HL-60 (cell line): ENCODE measurements at regions not wholly inside any gene's neighbourhood (a gene's known extent, or its start where the extent isn't known, plus 50 kb on each side); places are given as distances from the start of the nearest gene placed in this dataset.

ENCODE experiments used
- DNase-seq, 2 experiments: peaks; one replicate each; pipeline ENCODE4 v3.0.0-alpha.2; 2010 to 2020; ENCODE audit warnings: low read depth in 1 of 2, low spot score in 1 of 2
- H3K27ac ChIP-seq: fragments of 250-450 bp; sonication (Bioruptor Pico); replicated peaks from 2 replicates; pipeline ENCODE4 v1.5.1; 2020; ENCODE audit warnings: mild to moderate bottlenecking, moderate library complexity
- H3K27me3 ChIP-seq: fragments of 250-450 bp; sonication (Bioruptor Pico); 2 replicates; pipeline ENCODE4 v1.5.1; 2021; ENCODE audit warnings: mild to moderate bottlenecking, moderate library complexity; ENCODE audit not compliant: insufficient read depth, poor library complexity, severe bottlenecking
- H3K4me3 ChIP-seq: replicated peaks from 2 replicates; pipeline ENCODE4 v1.5.1; 2011; ENCODE audit warnings: mild to moderate bottlenecking, control low read depth, low read length; ENCODE audit not compliant: insufficient read depth
- GABPA ChIP-seq: IDR thresholded peaks from 2 replicates; pipeline ENCODE4 v1.6.1; 2012; ENCODE audit warnings: low read depth
- POLR2AphosphoS5 ChIP-seq: IDR thresholded peaks from 2 replicates; pipeline ENCODE4 v1.6.1; 2012; ENCODE audit warnings: low read depth
- SPI1 ChIP-seq: IDR thresholded peaks from 2 replicates; pipeline ENCODE4 v1.6.1; 2012; ENCODE audit warnings: low read depth, mild to moderate bottlenecking, borderline replicate concordance
- TF ChIP-seq, protein P1 (sequence below): IDR thresholded peaks from one replicate; pipeline ENCODE4 v1.5.1; 2011; ENCODE audit warnings: low read length, control low read depth, inconsistent platforms; ENCODE audit not compliant: insufficient read depth
- TF ChIP-seq, protein P2 (sequence below): IDR thresholded peaks from 2 replicates; pipeline ENCODE4 v1.6.1; 2012; ENCODE audit warnings: low read depth; ENCODE audit not compliant: insufficient replicate concordance

DNA sequence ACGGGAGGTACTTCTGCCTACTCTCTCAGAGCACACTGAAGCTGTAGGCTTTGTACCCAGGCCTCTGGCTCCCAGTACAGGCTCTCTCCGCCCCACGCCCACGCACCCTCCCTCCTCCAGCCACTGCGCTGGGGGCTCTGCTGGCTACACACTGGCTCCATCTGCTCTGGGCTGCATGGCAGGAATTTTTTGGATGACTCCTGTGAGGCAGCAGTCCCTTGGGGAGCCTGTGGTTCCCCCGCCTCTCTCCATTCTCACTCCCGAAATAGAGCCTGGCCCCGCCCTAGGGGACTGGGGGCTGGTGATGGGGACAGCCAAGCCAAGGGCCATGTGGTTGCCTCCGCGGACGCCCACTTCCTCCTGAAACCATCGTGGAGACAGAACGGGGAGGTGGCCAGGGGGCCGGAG is 58.1 kb upstream of the ADRA2C start:
- Histone ChIP-seq H3K4me3 (no peak overlapping the region), H3K27ac (no peak overlapping the region), H3K27me3 (peaks cover 3% of the 10 kb centered on the region)
- DNase-seq = peak in 1 of 2 experiments; percentile 24
- TF ChIP-seq SPI1 (no peak), GABPA (no peak), POLR2AphosphoS5 (no peak)
- TF ChIP-seq, protein P1, sequence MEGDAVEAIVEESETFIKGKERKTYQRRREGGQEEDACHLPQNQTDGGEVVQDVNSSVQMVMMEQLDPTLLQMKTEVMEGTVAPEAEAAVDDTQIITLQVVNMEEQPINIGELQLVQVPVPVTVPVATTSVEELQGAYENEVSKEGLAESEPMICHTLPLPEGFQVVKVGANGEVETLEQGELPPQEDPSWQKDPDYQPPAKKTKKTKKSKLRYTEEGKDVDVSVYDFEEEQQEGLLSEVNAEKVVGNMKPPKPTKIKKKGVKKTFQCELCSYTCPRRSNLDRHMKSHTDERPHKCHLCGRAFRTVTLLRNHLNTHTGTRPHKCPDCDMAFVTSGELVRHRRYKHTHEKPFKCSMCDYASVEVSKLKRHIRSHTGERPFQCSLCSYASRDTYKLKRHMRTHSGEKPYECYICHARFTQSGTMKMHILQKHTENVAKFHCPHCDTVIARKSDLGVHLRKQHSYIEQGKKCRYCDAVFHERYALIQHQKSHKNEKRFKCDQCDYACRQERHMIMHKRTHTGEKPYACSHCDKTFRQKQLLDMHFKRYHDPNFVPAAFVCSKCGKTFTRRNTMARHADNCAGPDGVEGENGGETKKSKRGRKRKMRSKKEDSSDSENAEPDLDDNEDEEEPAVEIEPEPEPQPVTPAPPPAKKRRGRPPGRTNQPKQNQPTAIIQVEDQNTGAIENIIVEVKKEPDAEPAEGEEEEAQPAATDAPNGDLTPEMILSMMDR = no peak
- TF ChIP-seq, protein P2, sequence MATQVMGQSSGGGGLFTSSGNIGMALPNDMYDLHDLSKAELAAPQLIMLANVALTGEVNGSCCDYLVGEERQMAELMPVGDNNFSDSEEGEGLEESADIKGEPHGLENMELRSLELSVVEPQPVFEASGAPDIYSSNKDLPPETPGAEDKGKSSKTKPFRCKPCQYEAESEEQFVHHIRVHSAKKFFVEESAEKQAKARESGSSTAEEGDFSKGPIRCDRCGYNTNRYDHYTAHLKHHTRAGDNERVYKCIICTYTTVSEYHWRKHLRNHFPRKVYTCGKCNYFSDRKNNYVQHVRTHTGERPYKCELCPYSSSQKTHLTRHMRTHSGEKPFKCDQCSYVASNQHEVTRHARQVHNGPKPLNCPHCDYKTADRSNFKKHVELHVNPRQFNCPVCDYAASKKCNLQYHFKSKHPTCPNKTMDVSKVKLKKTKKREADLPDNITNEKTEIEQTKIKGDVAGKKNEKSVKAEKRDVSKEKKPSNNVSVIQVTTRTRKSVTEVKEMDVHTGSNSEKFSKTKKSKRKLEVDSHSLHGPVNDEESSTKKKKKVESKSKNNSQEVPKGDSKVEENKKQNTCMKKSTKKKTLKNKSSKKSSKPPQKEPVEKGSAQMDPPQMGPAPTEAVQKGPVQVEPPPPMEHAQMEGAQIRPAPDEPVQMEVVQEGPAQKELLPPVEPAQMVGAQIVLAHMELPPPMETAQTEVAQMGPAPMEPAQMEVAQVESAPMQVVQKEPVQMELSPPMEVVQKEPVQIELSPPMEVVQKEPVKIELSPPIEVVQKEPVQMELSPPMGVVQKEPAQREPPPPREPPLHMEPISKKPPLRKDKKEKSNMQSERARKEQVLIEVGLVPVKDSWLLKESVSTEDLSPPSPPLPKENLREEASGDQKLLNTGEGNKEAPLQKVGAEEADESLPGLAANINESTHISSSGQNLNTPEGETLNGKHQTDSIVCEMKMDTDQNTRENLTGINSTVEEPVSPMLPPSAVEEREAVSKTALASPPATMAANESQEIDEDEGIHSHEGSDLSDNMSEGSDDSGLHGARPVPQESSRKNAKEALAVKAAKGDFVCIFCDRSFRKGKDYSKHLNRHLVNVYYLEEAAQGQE = no peak

DNA sequence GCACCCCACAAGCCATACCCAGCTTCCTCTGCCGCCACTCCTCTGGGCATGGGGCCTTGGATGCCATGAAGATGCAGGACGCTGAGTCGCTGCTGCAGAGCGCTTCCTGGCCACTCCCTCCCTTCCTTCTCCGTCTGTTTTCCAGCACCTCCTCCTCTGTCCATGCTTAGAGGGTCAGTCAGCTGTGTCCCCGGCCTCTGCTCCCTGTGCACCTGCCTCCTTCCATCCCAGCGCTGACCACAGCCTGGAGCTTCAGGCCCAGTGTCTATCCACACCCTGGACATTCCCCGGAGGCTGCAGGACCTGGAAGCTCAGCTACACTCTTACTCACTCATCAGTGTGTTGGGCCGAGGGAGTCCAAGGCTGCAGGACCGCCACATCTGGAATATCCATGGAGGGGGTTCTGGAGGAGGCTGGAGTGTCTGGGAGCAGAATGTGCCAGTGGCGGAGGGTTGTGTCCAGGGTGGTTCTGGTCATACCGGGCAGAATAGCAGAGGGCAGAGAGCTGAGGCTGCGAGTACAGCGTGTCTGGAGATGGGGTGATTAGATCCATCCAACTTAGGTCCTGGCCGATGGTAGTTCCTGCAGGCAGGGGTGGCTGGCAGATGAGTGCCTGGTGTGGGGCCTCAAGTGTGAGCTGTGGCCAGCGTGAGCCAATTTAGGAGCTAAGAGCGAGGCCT is 58.6 kb upstream of the ADRA2C start:
- no peak for DNase-seq
- Histone ChIP-seq H3K27ac (no peak overlapping the region), H3K4me3 (no peak overlapping the region)

DNA sequence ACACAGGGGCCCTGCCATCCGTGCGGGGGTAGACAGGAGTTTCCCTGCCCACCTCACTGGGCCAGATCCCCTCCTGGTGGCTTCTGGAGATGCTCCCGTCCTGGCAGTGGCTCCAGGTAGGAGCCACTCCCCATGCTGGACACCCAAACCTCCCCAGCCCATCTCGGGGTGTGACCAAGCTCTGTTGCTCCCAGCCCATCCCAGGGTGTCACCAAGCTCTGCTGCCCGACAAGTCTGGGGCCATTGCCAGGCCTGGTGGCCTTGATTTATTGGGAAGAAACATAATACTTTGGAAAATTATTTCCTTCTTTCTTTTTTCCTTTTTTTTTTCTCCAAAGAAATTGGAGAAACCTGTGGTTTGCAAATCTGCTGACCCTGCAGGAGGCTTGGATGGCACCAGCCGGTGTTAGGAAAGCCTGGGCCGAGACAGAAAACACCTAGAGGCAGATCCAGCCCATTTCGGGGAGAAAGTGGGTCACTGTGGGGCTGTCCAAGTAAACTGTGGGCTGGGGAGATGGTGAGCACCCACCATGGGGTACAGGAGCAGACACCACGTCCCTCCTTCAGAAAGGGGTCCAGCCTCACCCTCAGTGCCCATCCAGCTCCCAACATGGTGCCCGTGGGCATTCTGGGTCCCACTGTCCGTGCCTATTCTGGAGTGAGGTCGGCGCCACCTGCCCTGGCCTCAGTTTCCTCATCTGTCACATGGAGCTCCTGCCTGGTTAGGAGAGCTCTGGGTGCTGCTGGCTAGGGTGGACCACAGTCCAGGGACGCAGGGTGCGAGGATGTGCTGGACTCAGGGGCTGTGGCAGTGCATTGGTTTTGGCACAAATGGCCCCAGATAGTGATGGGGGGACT is 59.4 kb upstream of the ADRA2C start:
- Histone ChIP-seq H3K4me3 (no peak overlapping the region), H3K27me3 (peaks cover 3% of the 10 kb centered on the region), H3K27ac (no peak overlapping the region)
- TF ChIP-seq POLR2AphosphoS5 = no peak
- DNase-seq = no peak

More for the DNA sequence above, 58.6 kb upstream of the ADRA2C start:
- TF ChIP-seq, protein P1 = no peak
- TF ChIP-seq GABPA (no peak), POLR2AphosphoS5 (no peak), SPI1 (no peak)
- TF ChIP-seq, protein P2 = no peak
- peaks cover 3% of the 10 kb centered on the region for H3K27me3 ChIP-seq

DNA sequence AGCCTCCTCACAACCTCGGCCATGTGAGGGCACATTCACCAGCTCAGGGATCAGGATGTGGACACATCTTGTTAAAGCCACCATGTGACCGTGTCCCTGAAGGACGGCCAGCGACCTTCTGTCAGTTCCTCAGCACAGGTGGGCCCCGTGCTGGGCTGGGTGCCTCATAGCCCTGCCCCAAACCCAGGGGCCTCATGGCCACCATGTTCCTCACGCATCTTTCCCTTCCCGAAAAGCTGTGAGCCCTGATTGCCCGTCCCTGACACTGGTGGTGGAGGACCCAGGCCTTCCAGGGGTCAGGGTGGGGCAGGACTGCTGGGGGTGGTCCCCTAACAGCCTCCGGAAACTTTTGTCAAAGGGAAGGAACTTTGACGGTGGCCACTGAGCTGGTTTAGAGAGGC is 60.1 kb upstream of the ADRA2C start:
- TF ChIP-seq, protein P1 = no peak
- Histone ChIP-seq H3K27me3 (peaks cover 3% of the 10 kb centered on the region), H3K4me3 (no peak overlapping the region), H3K27ac (no peak overlapping the region)
- no peak for DNase-seq
